Type B pancreatic cell (in vitro differentiated cells): ENCODE measurements at regions not wholly inside any gene's neighbourhood (a gene's known extent, or its start where the extent isn't known, plus 50 kb on each side); places are given as distances from the start of the nearest gene placed in this dataset.

Experiments used
- DNase-seq: peaks from one replicate; pipeline ENCODE4 v3.0.0; 2021; ENCODE audit warnings: mixed read lengths; ENCODE audit not compliant: unreplicated experiment; ENCODE audit errors: extremely low spot score
- H3K27ac Mint-ChIP-seq: 2 replicates; pipeline ENCODE4 v1.8.0; 2021; ENCODE audit warnings: mild to moderate bottlenecking, mixed read lengths
- H3K27me3 Mint-ChIP-seq: 2 replicates; pipeline ENCODE4 v1.8.0; 2021; ENCODE audit warnings: mixed read lengths
- H3K36me3 Mint-ChIP-seq: 2 replicates; pipeline ENCODE4 v1.8.0; 2021; ENCODE audit warnings: mixed read lengths
- H3K4me1 Mint-ChIP-seq: one replicate; pipeline ENCODE4 v1.8.0; 2021; ENCODE audit warnings: mixed read lengths; ENCODE audit not compliant: unreplicated experiment
- H3K4me3 Mint-ChIP-seq: 2 replicates; pipeline ENCODE4 v1.8.0; 2021; ENCODE audit warnings: mild to moderate bottlenecking, mixed read lengths
- H3K9me3 Mint-ChIP-seq: 2 replicates; pipeline ENCODE4 v1.8.0; 2021; ENCODE audit warnings: mixed read lengths
- TF ChIP-seq, protein P1 (sequence below): fragments of 200-600 bp; sonication (generic); conservative IDR thresholded peaks from 2 replicates; pipeline ENCODE4 v1.5.0; 2021; ENCODE audit warnings: antibody characterized with exemption, mild to moderate bottlenecking

DNA sequence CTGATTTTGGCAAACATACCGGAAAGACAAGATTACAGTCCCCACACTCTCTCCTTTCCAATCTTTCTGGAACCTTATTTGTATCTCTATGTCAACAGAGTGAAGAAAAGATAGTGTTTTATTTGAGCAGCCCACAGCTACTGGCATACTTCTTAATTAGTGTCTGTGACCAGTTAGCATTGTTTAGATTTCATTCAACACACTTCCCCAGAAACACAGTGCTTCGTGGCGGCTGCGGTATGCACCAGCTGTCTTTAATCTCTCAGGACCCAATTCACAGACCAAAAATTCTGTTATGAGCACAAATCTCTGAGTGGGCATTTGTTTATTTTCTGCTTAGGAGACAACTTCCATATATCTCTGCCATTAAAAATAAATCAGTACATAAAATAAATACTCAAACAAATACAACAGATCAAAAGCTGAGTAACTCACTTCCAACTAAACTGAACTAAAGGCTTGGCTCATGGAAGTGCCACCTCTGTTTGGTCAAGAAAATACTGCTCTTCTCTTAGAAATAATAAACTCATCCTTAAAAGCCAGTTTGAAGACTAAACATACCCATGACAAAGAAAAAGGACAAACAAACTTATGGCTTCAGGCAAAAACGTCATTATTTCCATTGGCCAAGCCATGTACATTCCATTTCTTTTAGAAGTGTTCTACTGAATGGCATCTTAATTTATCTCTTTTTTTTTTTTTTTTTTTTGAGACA is 392.4 kb downstream of the TXNL1 start:
- Mint-ChIP-seq H3K4me1 (peaks cover 8% of the 10 kb centered on the region), H3K4me3 (no peak overlapping the region), H3K36me3 (no peaks in the 10 kb centered on the region), H3K27ac (no peak overlapping the region), H3K27me3 (no peaks in the 10 kb centered on the region), H3K9me3 (peaks cover 11% of the 10 kb centered on the region)
- TF ChIP-seq, protein P1, sequence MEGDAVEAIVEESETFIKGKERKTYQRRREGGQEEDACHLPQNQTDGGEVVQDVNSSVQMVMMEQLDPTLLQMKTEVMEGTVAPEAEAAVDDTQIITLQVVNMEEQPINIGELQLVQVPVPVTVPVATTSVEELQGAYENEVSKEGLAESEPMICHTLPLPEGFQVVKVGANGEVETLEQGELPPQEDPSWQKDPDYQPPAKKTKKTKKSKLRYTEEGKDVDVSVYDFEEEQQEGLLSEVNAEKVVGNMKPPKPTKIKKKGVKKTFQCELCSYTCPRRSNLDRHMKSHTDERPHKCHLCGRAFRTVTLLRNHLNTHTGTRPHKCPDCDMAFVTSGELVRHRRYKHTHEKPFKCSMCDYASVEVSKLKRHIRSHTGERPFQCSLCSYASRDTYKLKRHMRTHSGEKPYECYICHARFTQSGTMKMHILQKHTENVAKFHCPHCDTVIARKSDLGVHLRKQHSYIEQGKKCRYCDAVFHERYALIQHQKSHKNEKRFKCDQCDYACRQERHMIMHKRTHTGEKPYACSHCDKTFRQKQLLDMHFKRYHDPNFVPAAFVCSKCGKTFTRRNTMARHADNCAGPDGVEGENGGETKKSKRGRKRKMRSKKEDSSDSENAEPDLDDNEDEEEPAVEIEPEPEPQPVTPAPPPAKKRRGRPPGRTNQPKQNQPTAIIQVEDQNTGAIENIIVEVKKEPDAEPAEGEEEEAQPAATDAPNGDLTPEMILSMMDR = no peak
- DNase-seq = no peak

DNA sequence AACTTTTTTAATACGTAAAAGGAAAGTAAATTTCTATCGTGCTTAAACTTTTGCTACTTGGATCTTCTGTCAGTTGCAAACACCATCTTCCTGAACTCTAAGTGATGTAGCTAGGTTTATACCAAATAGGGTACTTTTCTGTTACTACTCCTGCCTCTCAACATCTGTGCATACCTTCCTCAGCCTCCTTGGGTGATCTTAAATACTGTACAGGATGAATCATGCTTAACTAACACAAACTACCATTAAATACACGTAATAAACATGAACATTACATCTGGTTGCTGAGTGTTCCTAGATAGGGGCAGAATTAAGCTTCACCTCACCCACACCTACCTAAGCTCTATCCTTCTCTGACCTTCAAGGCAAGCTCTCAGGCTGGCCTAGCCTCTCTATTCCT is 398.0 kb downstream of the TXNL1 start:
- no peaks in the 10 kb centered on the region for H3K9me3 Mint-ChIP-seq
- no peak overlapping the region for H3K27ac Mint-ChIP-seq
- TF ChIP-seq, protein P1 = no peak
- no peak for DNase-seq
- peaks cover 6% of the 10 kb centered on the region for H3K4me1 Mint-ChIP-seq
- no peaks in the 10 kb centered on the region for H3K27me3 Mint-ChIP-seq
- H3K36me3 Mint-ChIP-seq = no peaks in the 10 kb centered on the region
- H3K4me3 Mint-ChIP-seq = no peak overlapping the region

DNA sequence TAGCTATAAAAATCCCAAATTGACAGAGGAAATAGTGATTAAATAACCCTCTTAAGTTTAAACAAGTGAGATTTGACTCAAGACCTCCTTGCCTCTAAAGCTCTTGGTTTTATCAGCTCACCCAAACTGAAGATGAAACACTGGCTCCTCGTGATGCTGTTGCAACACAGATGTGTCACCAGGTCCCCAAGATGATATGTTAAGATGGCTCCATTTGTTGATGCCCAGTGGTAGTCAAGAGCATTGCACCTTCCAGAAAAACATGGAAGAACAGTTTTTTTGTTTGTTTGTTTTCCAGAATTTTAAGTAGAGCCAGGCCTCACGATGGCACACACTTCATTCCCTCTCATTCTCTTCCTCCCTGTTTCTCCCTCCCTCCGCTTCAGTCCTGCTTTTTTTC is 399.8 kb downstream of the TXNL1 start:
- no peak overlapping the region for H3K27ac Mint-ChIP-seq
- peaks cover 11% of the 10 kb centered on the region for H3K4me1 Mint-ChIP-seq
- no peak overlapping the region for H3K4me3 Mint-ChIP-seq
- no peaks in the 10 kb centered on the region for H3K27me3 Mint-ChIP-seq
- H3K36me3 Mint-ChIP-seq = no peaks in the 10 kb centered on the region
- no peak for DNase-seq
- no peaks in the 10 kb centered on the region for H3K9me3 Mint-ChIP-seq
- TF ChIP-seq, protein P1 = no peak

DNA sequence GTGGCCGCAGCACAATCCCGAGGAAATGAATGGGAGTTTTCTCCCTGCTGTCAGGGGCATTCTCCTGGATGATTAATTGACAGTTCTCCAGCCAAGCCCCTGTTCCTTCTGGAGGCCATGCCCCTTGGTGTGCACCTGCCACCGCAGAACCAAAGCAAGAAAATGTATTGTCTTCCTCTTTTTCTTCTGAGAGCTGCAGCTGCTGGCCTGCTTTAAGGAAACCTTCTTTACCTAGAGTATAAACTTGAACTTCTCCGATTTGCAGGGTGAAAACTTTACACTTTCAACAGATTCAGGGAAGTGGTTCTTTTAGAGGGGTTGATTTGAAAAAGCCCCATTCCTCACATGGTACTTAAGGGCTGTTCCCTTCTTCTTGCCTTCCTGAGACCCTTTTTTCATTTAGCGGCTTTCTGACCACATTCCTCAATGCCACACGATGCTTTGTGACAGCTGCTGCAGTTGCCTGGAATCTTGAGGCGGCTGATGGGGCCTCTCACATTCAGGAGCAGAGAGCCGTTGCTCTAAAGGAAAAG is 402.8 kb downstream of the TXNL1 start:
- H3K9me3 Mint-ChIP-seq = peaks cover 1% of the 10 kb centered on the region
- TF ChIP-seq, protein P1 = no peak
- no peak for DNase-seq
- peaks cover 11% of the 10 kb centered on the region for H3K4me1 Mint-ChIP-seq
- no peak overlapping the region for H3K4me3 Mint-ChIP-seq
- no peaks in the 10 kb centered on the region for H3K36me3 Mint-ChIP-seq
- H3K27me3 Mint-ChIP-seq = no peaks in the 10 kb centered on the region
- H3K27ac Mint-ChIP-seq = no peak overlapping the region

DNA sequence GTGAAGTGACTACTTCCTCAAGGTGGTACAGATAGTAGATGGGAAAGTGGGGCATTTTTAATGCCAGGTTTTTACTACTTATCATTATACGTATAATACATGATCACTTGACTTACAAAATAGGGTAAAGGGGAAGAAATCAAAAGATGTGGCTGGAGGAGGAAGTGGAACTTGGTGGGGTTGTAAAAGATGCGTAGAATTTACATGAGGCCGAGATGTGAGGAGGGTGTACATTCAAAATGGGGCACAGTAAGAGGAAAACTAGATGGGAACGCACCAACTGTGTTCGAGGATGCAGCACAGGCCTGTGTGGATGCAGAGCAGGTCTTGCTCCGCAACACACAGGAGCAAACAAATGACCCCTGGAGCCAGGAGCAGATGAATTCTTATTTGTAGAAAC is 403.3 kb downstream of the TXNL1 start:
- H3K4me1 Mint-ChIP-seq = peaks cover 11% of the 10 kb centered on the region
- no peaks in the 10 kb centered on the region for H3K27me3 Mint-ChIP-seq
- H3K27ac Mint-ChIP-seq = no peak overlapping the region
- no peak overlapping the region for H3K4me3 Mint-ChIP-seq
- peaks cover 6% of the 10 kb centered on the region for H3K9me3 Mint-ChIP-seq
- DNase-seq = no peak
- TF ChIP-seq, protein P1 = no peak
- no peaks in the 10 kb centered on the region for H3K36me3 Mint-ChIP-seq
